Hepatocyte (in vitro differentiated cells): ENCODE measurements at regions not wholly inside any gene's neighbourhood (a gene's known extent, or its start where the extent isn't known, plus 50 kb on each side); places are given as distances from the start of the nearest gene placed in this dataset.

Experiments
- DNase-seq: peaks from one replicate; pipeline ENCODE4 v3.0.0-alpha.2; 2016; ENCODE audit warnings: low spot score
- H2AFZ ChIP-seq: fragments of 200-600 bp; sonication (generic); 2 replicates; pipeline ENCODE4 v1.6.0; 2016; ENCODE audit warnings: antibody characterized with exemption, mild to moderate bottlenecking
- H3K27ac ChIP-seq: fragments of 200-600 bp; sonication (generic); 2 replicates; pipeline ENCODE4 v1.5.1; 2016; ENCODE audit warnings: mild to moderate bottlenecking
- H3K27me3 ChIP-seq: fragments of 200-600 bp; sonication (generic); 2 replicates; pipeline ENCODE4 v1.6.1; 2016
- H3K36me3 ChIP-seq: fragments of 200-600 bp; sonication (generic); replicated peaks from 2 replicates; pipeline ENCODE4 v1.5.1; 2016; ENCODE audit warnings: low read depth; ENCODE audit not compliant: insufficient read depth
- H3K4me1 ChIP-seq: fragments of 200-600 bp; sonication (generic); 2 replicates; pipeline ENCODE4 v1.5.1; 2016; ENCODE audit warnings: mild to moderate bottlenecking, moderate library complexity; ENCODE audit not compliant: insufficient read depth
- H3K4me2 ChIP-seq: fragments of 200-600 bp; sonication (generic); 2 replicates; pipeline ENCODE4 v1.6.0; 2016
- H3K4me3 ChIP-seq: fragments of 200-600 bp; sonication (generic); 2 replicates; pipeline ENCODE4 v1.5.1; 2016; ENCODE audit warnings: mild to moderate bottlenecking
- H3K79me2 ChIP-seq: fragments of 200-600 bp; sonication (generic); 2 replicates; pipeline ENCODE4 v1.6.0; 2017; ENCODE audit warnings: mild to moderate bottlenecking
- H3K9me2 ChIP-seq: fragments of 200-600 bp; sonication (generic); replicated peaks from 2 replicates; pipeline ENCODE4 v1.6.0; 2017; ENCODE audit warnings: mild to moderate bottlenecking; ENCODE audit not compliant: insufficient read depth
- H3K9me3 ChIP-seq: fragments of 200-600 bp; sonication (generic); 2 replicates; pipeline ENCODE4 v1.5.1; 2016; ENCODE audit warnings: low read depth, mild to moderate bottlenecking
- H4K20me1 ChIP-seq: fragments of 200-600 bp; sonication (generic); 2 replicates; pipeline ENCODE4 v1.6.0; 2016; ENCODE audit warnings: mild to moderate bottlenecking; ENCODE audit not compliant: insufficient read depth, poor library complexity, severe bottlenecking
- CTCF ChIP-seq: fragments of 200-600 bp; sonication (generic); IDR thresholded peaks from 2 replicates; pipeline ENCODE4 v1.5.1; 2016; ENCODE audit warnings: antibody characterized with exemption, mild to moderate bottlenecking; ENCODE audit not compliant: poor library complexity
- EZH2 ChIP-seq: fragments of 200-600 bp; sonication (generic); IDR thresholded peaks from 2 replicates; pipeline ENCODE4 v1.6.1; 2016; ENCODE audit warnings: antibody characterized with exemption, mild to moderate bottlenecking, borderline replicate concordance
- EZH2phosphoT487 ChIP-seq: fragments of 200-600 bp; sonication (generic); IDR thresholded peaks from one replicate; pipeline ENCODE4 v1.6.1; 2018; ENCODE audit warnings: antibody characterized with exemption, mild to moderate bottlenecking, low read depth, moderate library complexity; ENCODE audit not compliant: unreplicated experiment, severe bottlenecking
- WGBS: methylation state at CpG from one replicate; pipeline ENCODE4 v1.1.6; 2016; ENCODE audit warnings: low lambda C conversion rate; ENCODE audit errors: missing lambda C conversion rate; 5-methylcytosine and 5-hydroxymethylcytosine counted together

- DNase-seq: no peak
- peaks cover 5% of the 10 kb centered on the region for H3K27me3 ChIP-seq
- no peaks in the 10 kb centered on the region for H3K79me2 ChIP-seq
- no peaks in the 10 kb centered on the region for H3K36me3 ChIP-seq
- H3K4me1 ChIP-seq: peaks cover 9% of the 10 kb centered on the region
- peak overlapping the region; percentile 43 for H3K4me2 ChIP-seq
- H3K27ac ChIP-seq: peak overlapping the region; percentile 54
- no peak overlapping the region for H3K4me3 ChIP-seq
- no peak for TF ChIP-seq CTCF
- TF ChIP-seq EZH2phosphoT487: no peak
- no peak for TF ChIP-seq EZH2
- H3K9me3 ChIP-seq: no peaks in the 10 kb centered on the region
- H4K20me1 ChIP-seq: no peaks in the 10 kb centered on the region
- 42% methylated on average over 3 of the region's 3 CpGs for WGBS
- H2AFZ ChIP-seq: no peak overlapping the region
- no peaks in the 10 kb centered on the region for H3K9me2 ChIP-seq
Measured at GRCh38 chr20:22491194-22491505, 93.2 kb downstream of the FOXA2 start.

GRCh38 chr20:22490287-22491193 is 93.8 kb downstream of the FOXA2 start:
- Histone ChIP-seq H3K9me2 (no peaks in the 10 kb centered on the region), H3K4me3 (no peak overlapping the region), H3K9me3 (no peaks in the 10 kb centered on the region), H3K79me2 (no peaks in the 10 kb centered on the region), H3K27me3 (peaks cover 10% of the 10 kb centered on the region), H3K4me2 (peak overlapping the region; percentile 63), H2AFZ (no peak overlapping the region), H3K27ac (peak overlapping the region; percentile 82), H3K36me3 (no peaks in the 10 kb centered on the region), H4K20me1 (no peaks in the 10 kb centered on the region), H3K4me1 (peaks cover 9% of the 10 kb centered on the region)
- 37% methylated on average over 23 of the region's 23 CpGs for WGBS
- TF ChIP-seq EZH2 (no peak), CTCF (peak; percentile 30)
- DNase-seq: peak; percentile 92

GRCh38 chr20:22489626-22490286 is 94.6 kb downstream of the FOXA2 start:
- peaks cover 10% of the 10 kb centered on the region for H3K27me3 ChIP-seq
- peak overlapping the region; percentile 82 for H3K27ac ChIP-seq
- no peaks in the 10 kb centered on the region for H3K9me2 ChIP-seq
- no peak for DNase-seq
- H3K79me2 ChIP-seq: no peaks in the 10 kb centered on the region
- H3K4me3 ChIP-seq: no peak overlapping the region
- no peaks in the 10 kb centered on the region for H3K9me3 ChIP-seq
- no peaks in the 10 kb centered on the region for H4K20me1 ChIP-seq
- H2AFZ ChIP-seq: no peak overlapping the region
- 38% methylated on average over 11 of the region's 11 CpGs for WGBS
- H3K36me3 ChIP-seq: no peaks in the 10 kb centered on the region
- peak overlapping the region; percentile 63 for H3K4me2 ChIP-seq
- TF ChIP-seq EZH2 (no peak), CTCF (no peak), EZH2phosphoT487 (no peak)
- H3K4me1 ChIP-seq: peaks cover 9% of the 10 kb centered on the region
